CD4-positive, alpha-beta memory T cell (primary cell): ENCODE measurements at regions not wholly inside any gene's neighbourhood (a gene's known extent, or its start where the extent isn't known, plus 50 kb on each side); places are given as distances from the start of the nearest gene placed in this dataset.

ENCODE experiments used
- CTCF ChIA-PET: fragments of 350-600 bp; sonication (Branson Sonifier 250); formaldehyde crosslinking; loops from one replicate; lab custom pipeline; 2021; ENCODE audit warnings: inconsistent platforms; ENCODE audit not compliant: partially characterized antibody; lab: Charles Lee
- POLR2A ChIA-PET: fragments of 350-600 bp; sonication (Branson Sonifier 250); formaldehyde crosslinking; loops from one replicate; lab custom pipeline; 2021; ENCODE audit not compliant: partially characterized antibody; lab: Charles Lee
- DNase-seq, 5 donors: peaks; one replicate each; pipeline versions ENCODE4 v3.0.0 to v3.0.0-alpha.2; 2020 to 2022; ENCODE audit warnings: mixed read lengths in 1 of 5
- H3K27ac ChIP-seq: one replicate; pipeline ENCODE4 v1.7.0; 2013; ENCODE audit warnings: low read depth, low read length
- H3K27me3 ChIP-seq: 2 replicates; pipeline ENCODE4 v1.7.0; 2013; ENCODE audit warnings: mild to moderate bottlenecking, low read length, moderate library complexity; ENCODE audit not compliant: insufficient read depth
- H3K36me3 ChIP-seq: 2 replicates; pipeline ENCODE4 v1.7.0; 2013; ENCODE audit warnings: mild to moderate bottlenecking, low read length, moderate library complexity; ENCODE audit not compliant: insufficient read depth
- H3K4me1 ChIP-seq: 2 replicates; pipeline ENCODE4 v1.7.0; 2013; ENCODE audit warnings: mild to moderate bottlenecking, low read length, moderate library complexity; ENCODE audit not compliant: insufficient read depth
- H3K4me3 ChIP-seq, 2 donors: one replicate each; pipeline ENCODE4 v1.7.0; 2013; ENCODE audit warnings: low read length in 2 of 2, mild to moderate bottlenecking in 1 of 2
- H3K9me3 ChIP-seq, 2 donors: one replicate each; pipeline ENCODE4 v1.7.0; 2013; ENCODE audit warnings: low read length in 2 of 2, control low read depth in 1 of 2; ENCODE audit not compliant: control insufficient read depth in 1 of 2
- H3K27ac Mint-ChIP-seq, 7 donors: one replicate each; pipeline ENCODE4 v1.8.0; 2020 to 2021; ENCODE audit warnings: mixed read lengths in 7 of 7, mild to moderate bottlenecking in 6 of 7, inconsistent platforms in 3 of 7, moderate library complexity in 3 of 7
- H3K27me3 Mint-ChIP-seq, 2 donors: one replicate each; pipeline ENCODE4 v1.8.0; 2020 to 2021; ENCODE audit warnings: mixed read lengths in 2 of 2
- H3K36me3 Mint-ChIP-seq, 2 donors: one replicate each; pipeline ENCODE4 v1.8.0; 2020 to 2021; ENCODE audit warnings: mixed read lengths in 2 of 2, inconsistent platforms in 1 of 2, mild to moderate bottlenecking in 1 of 2
- H3K4me1 Mint-ChIP-seq, 4 donors: one replicate each; pipeline ENCODE4 v1.8.0; 2020 to 2021; ENCODE audit warnings: mixed read lengths in 4 of 4, mild to moderate bottlenecking in 1 of 4
- H3K4me3 Mint-ChIP-seq, 8 donors: one replicate each; pipeline ENCODE4 v1.8.0; 2020 to 2021; ENCODE audit warnings: mixed read lengths in 8 of 8, mild to moderate bottlenecking in 7 of 8, moderate library complexity in 6 of 8, inconsistent platforms in 3 of 8
- H3K9me3 Mint-ChIP-seq, 8 donors: one replicate each; pipeline ENCODE4 v1.8.0; 2020 to 2021; ENCODE audit warnings: mixed read lengths in 8 of 8, mild to moderate bottlenecking in 5 of 8, inconsistent platforms in 3 of 8, moderate library complexity in 1 of 8
- intact Hi-C: fragments of 100-400 bp; cut with micrococcal nuclease; formaldehyde crosslinking; loops from one replicate; pipeline ENCODE4 v1.15.1; 2023

DNA sequence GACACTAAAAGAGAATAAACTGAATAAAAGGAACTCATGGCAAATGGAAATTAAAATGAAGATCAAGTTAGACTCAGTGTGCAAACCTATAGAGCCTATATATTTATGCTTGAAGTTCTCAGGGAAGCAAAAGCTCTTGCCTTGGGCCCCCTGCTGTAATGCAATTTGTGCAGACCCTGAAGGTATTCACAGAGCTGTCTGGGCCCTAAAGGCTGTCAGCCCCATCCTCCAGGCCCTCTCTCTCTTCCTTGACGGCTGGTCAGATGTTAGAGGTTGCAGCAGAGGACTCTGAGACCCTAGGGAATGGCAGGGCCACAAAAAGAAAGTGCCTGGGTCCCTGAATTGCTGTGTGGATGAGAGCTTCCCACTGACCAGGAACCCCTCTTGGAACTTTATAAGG is 283.9 kb upstream of the TUT7 start:
- Mint-ChIP-seq H3K27ac (no peak overlapping the region), H3K36me3 (no peaks in the 10 kb centered on the region), H3K27me3 (peaks cover 11 to 18% of the 10 kb centered on the region in 2 donors), H3K4me1 (peaks cover 0 to 2% (median 0%) of the 10 kb centered on the region in 4 donors), H3K4me3 (no peak overlapping the region), H3K9me3 (peaks cover 0 to 5% (median 1%) of the 10 kb centered on the region in 8 donors)
- Histone ChIP-seq H3K9me3 (no peaks in the 10 kb centered on the region), H3K27ac (no peak overlapping the region), H3K4me1 (no peaks in the 10 kb centered on the region), H3K4me3 (no peak overlapping the region), H3K36me3 (no peaks in the 10 kb centered on the region), H3K27me3 (no peaks in the 10 kb centered on the region)
- ChIA-PET CTCF (interaction anchor here (0.6 to 1.8 kb wide), 2 partner anchors 38 to 418 kb away, joined by 3 read pairs; no protein-coding TSS in a partner anchor), POLR2A (no interaction called here)
- intact Hi-C loops, result no loop called here
- no peak for DNase-seq

GRCh38 chr9:86637515-86637914 is 283.3 kb upstream of the TUT7 start:
- H3K36me3 ChIP-seq, result no peaks in the 10 kb centered on the region
- H3K9me3 Mint-ChIP-seq, result peaks cover 0 to 5% (median 1%) of the 10 kb centered on the region in 8 donors
- no peaks in the 10 kb centered on the region for H3K36me3 Mint-ChIP-seq
- peaks cover 11 to 16% of the 10 kb centered on the region in 2 donors for H3K27me3 Mint-ChIP-seq
- no peaks in the 10 kb centered on the region for H3K9me3 ChIP-seq
- intact Hi-C loops, result no loop called here
- H3K4me1 Mint-ChIP-seq, result peaks cover 0 to 2% (median 0%) of the 10 kb centered on the region in 4 donors
- H3K4me3 ChIP-seq, result no peak overlapping the region
- no peaks in the 10 kb centered on the region for H3K4me1 ChIP-seq
- H3K27ac Mint-ChIP-seq, result no peak overlapping the region
- ChIA-PET CTCF (interaction anchor here (0.7 to 1.8 kb wide), 2 partner anchors 38 to 688 kb away, joined by 3 read pairs; no protein-coding TSS in a partner anchor), POLR2A (no interaction called here)
- H3K27ac ChIP-seq, result no peak overlapping the region
- H3K27me3 ChIP-seq, result no peaks in the 10 kb centered on the region
- DNase-seq, result no peak
- no peak overlapping the region for H3K4me3 Mint-ChIP-seq

DNA sequence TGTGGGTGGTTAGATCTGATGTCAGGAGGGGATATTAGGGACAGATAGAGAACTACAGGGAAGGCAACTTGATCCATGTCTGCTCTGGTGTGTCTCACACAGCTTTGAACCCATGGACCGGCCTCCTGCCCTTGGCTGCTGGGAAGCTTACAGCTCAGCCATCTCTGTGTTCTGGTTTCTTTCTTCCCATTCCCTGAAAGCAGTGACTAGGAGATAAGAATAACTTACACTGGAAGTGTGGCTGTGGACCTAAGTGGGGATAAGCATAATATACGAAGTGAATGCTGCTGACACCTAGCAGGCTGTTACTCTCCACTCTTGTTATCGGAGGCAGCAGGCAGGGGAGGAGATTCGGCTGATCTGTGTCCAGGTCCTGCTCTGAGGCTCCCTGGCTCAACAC is 282.3 kb upstream of the TUT7 start:
- Histone ChIP-seq H3K4me1 (no peaks in the 10 kb centered on the region), H3K36me3 (no peaks in the 10 kb centered on the region), H3K9me3 (no peaks in the 10 kb centered on the region), H3K27me3 (no peaks in the 10 kb centered on the region), H3K4me3 (no peak overlapping the region), H3K27ac (no peak overlapping the region)
- Mint-ChIP-seq H3K27me3 (peaks cover 11 to 18% of the 10 kb centered on the region in 2 donors), H3K4me3 (no peak overlapping the region), H3K4me1 (peaks cover 0 to 2% (median 0%) of the 10 kb centered on the region in 4 donors), H3K9me3 (peaks cover 0 to 5% (median 1%) of the 10 kb centered on the region in 8 donors), H3K27ac (no peak overlapping the region), H3K36me3 (no peaks in the 10 kb centered on the region)
- intact Hi-C loops, result no loop called here
- CTCF ChIA-PET, result no interaction called here
- no peak for DNase-seq
- POLR2A ChIA-PET, result no interaction called here

DNA sequence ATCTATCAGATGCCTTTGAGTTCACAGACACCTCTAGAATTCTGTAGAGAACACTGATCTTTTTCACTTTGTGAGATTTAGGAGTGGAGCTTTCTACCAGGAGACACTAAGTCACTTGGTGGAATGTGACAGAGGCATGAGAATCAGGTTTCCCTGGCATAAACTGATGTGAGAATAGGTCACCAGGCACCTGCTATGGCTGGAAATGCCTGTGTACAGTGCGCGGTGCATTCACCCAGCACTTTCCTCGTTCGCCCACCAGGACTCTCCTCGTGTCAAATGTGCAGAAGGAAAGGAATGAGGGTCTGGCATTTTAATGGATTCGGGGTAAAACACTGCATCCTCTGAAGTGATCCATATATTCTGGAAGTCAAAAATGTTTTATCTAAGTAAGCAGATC is 281.8 kb upstream of the TUT7 start:
- peaks cover 0 to 5% (median 1%) of the 10 kb centered on the region in 8 donors for H3K9me3 Mint-ChIP-seq
- no peaks in the 10 kb centered on the region for H3K36me3 ChIP-seq
- H3K9me3 ChIP-seq, result no peaks in the 10 kb centered on the region
- no peaks in the 10 kb centered on the region for H3K27me3 ChIP-seq
- no peak overlapping the region for H3K27ac Mint-ChIP-seq
- H3K27ac ChIP-seq, result no peak overlapping the region
- no peaks in the 10 kb centered on the region for H3K36me3 Mint-ChIP-seq
- H3K4me3 ChIP-seq, result no peak overlapping the region
- peaks cover 0 to 2% (median 0%) of the 10 kb centered on the region in 4 donors for H3K4me1 Mint-ChIP-seq
- ChIA-PET POLR2A (no interaction called here), CTCF (no interaction called here)
- H3K4me1 ChIP-seq, result no peaks in the 10 kb centered on the region
- no peak for DNase-seq
- H3K27me3 Mint-ChIP-seq, result peaks cover 10 to 18% of the 10 kb centered on the region in 2 donors
- intact Hi-C loops, result no loop called here
- H3K4me3 Mint-ChIP-seq, result no peak overlapping the region

GRCh38 chr9:86634501-86634900 is 280.3 kb upstream of the TUT7 start:
- Histone ChIP-seq H3K4me1 (no peaks in the 10 kb centered on the region), H3K27me3 (no peaks in the 10 kb centered on the region), H3K36me3 (no peaks in the 10 kb centered on the region), H3K9me3 (no peaks in the 10 kb centered on the region), H3K27ac (no peak overlapping the region), H3K4me3 (no peak overlapping the region)
- ChIA-PET POLR2A (no interaction called here), CTCF (no interaction called here)
- H3K9me3 Mint-ChIP-seq, result peaks cover 0 to 5% (median under 1%) of the 10 kb centered on the region in 8 donors
- H3K27ac Mint-ChIP-seq, result no peak overlapping the region
- H3K4me1 Mint-ChIP-seq, result peaks cover 0 to 2% (median 0%) of the 10 kb centered on the region in 4 donors
- no peak overlapping the region for H3K4me3 Mint-ChIP-seq
- DNase-seq, result no peak
- H3K36me3 Mint-ChIP-seq, result no peaks in the 10 kb centered on the region
- intact Hi-C loops, result no loop called here
- peaks cover 10 to 18% of the 10 kb centered on the region in 2 donors for H3K27me3 Mint-ChIP-seq

DNA sequence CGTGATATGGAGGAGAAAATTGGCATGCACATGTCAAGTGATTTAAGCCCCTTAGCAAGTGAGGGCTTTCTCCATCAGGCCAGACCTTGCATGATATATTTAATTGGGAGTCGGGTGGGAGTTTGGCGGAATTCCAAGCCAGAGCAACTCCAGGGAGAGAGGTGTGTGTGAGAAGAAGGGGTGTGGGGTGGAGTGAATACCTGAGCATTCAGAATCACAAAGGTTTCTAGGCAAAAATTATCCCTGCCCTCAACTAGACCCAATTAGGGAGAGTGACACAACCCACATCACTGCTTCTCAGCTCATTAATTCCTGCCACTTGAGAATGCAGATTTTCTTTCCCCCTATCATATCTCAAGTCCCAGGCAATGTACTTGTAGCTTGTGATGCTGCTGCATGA is 279.7 kb upstream of the TUT7 start:
- Histone ChIP-seq H3K9me3 (no peaks in the 10 kb centered on the region), H3K4me3 (no peak overlapping the region), H3K27me3 (no peaks in the 10 kb centered on the region), H3K4me1 (no peaks in the 10 kb centered on the region), H3K27ac (no peak overlapping the region), H3K36me3 (no peaks in the 10 kb centered on the region)
- Mint-ChIP-seq H3K4me3 (no peak overlapping the region), H3K36me3 (no peaks in the 10 kb centered on the region), H3K4me1 (peaks cover 0 to 2% (median 0%) of the 10 kb centered on the region in 4 donors), H3K9me3 (peaks cover 0 to 5% (median 0%) of the 10 kb centered on the region in 8 donors), H3K27ac (peak overlapping the region in 1 of 7 donors; percentile 53), H3K27me3 (peaks cover 10 to 18% of the 10 kb centered on the region in 2 donors)
- POLR2A ChIA-PET, result no interaction called here
- CTCF ChIA-PET, result no interaction called here
- DNase-seq, result no peak
- intact Hi-C loops, result no loop called here

DNA sequence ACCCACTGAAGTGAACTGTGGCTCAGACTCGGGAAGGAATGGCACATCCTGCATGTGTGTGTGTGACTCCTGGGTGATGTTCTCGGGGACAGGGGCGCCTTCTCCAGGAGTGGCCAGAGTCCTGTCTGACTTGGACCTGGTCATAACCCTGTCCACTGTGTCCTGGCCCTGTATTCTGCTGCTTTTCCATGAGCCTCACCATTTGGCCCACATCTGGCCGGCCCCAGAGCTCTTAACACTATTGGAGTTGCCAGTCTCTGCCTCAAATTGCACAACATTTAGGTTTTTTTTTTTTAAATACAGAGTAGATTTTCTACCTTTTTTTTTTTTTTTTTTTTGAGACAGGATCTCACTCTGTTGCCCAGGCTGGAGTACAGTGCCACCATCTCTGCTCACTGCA is 278.3 kb upstream of the TUT7 start:
- DNase-seq, result peak in 1 of 5 donors; percentile 39
- Histone ChIP-seq H3K4me3 (no peak overlapping the region), H3K9me3 (no peaks in the 10 kb centered on the region), H3K4me1 (no peaks in the 10 kb centered on the region), H3K27ac (no peak overlapping the region), H3K36me3 (no peaks in the 10 kb centered on the region), H3K27me3 (no peaks in the 10 kb centered on the region)
- Mint-ChIP-seq H3K4me1 (peaks cover 0 to 2% (median 0%) of the 10 kb centered on the region in 4 donors), H3K27ac (no peak overlapping the region), H3K9me3 (peaks cover 0 to 5% (median 0%) of the 10 kb centered on the region in 8 donors), H3K4me3 (no peak overlapping the region), H3K27me3 (peaks cover 10 to 16% of the 10 kb centered on the region in 2 donors), H3K36me3 (no peaks in the 10 kb centered on the region)
- ChIA-PET POLR2A (no interaction called here), CTCF (interaction anchor here (0.7 kb wide), 1 partner anchor 44 kb away, joined by 3 read pairs; no protein-coding TSS in a partner anchor)
- intact Hi-C loops, result no loop called here
